HCT116 (cell line): ENCODE measurements at regions not wholly inside any gene's neighbourhood (a gene's known extent, or its start where the extent isn't known, plus 50 kb on each side); places are given as distances from the start of the nearest gene placed in this dataset.

Experiments used
- ATAC-seq: fragments of 200-7000 bp; cut with Tn5 transposase; 2 replicates; pipeline ENCODE4 v1.9.1; 2020; ENCODE audit warnings: mild to moderate bottlenecking, moderate library complexity
- BruUV-seq: library from RNA; stranded (reverse); fragments of 400-500 nt; replicated peaks from 2 replicates; lab custom pipeline; 2021; lab: Mats Ljungman, UMichigan
- CTCF ChIA-PET: fragments of 300-600 bp; sonication (Branson Sonifier 250); formaldehyde crosslinking; loops from one replicate; lab custom pipeline; 2021; ENCODE audit warnings: antibody characterized with exemption; lab: Charles Lee
- POLR2A ChIA-PET: fragments of 300-600, 350-600 bp; sonication (Branson Sonifier 250); formaldehyde crosslinking; loops from one replicate; lab custom pipeline; 2021; ENCODE audit warnings: antibody characterized with exemption; lab: Charles Lee
- RAD21 ChIA-PET, 2 experiments: fragments of 300-600 bp; sonication (Branson Sonifier 250); formaldehyde crosslinking; loops; one replicate each; lab custom pipeline; 2023; ENCODE audit warnings: low total read pairs in 2 of 2; ENCODE audit not compliant: uncharacterized antibody in 2 of 2, unreplicated experiment in 2 of 2, low non-redundant PET in 1 of 2; lab: Charles Lee
- DNase-seq: peaks from one replicate; pipeline ENCODE4 v3.0.0-alpha.2; 2010; ENCODE audit warnings: low read depth, low spot score
- H2AFZ ChIP-seq: fragments of 200-600 bp; shearing (Covaris generic), sonication (generic); 2 replicates; pipeline ENCODE4 v1.6.1; 2017; ENCODE audit warnings: low read depth, mixed run types, mixed read lengths, antibody characterized with exemption, low read length; ENCODE audit not compliant: poor library complexity, severe bottlenecking
- H3K27ac ChIP-seq: 2 replicates; pipeline ENCODE4 v1.5.1; 2012; ENCODE audit warnings: low read depth, low read length
- H3K27me3 ChIP-seq: fragments of 200-600 bp; sonication (generic); 2 replicates; pipeline ENCODE4 v1.6.1; 2016; ENCODE audit warnings: mixed run types, low read length, mixed read lengths; ENCODE audit not compliant: insufficient read depth
- H3K36me3 ChIP-seq, 2 experiments: fragments of 200-500 bp in 1 of 2; fragments of 200-600 bp in 1 of 2; sonication (Bioruptor generic) in 1 of 2; sonication (generic) in 1 of 2; 2 replicates each; pipeline versions ENCODE4 v1.5.1 to v1.6.1; 2014 to 2016; ENCODE audit warnings: low read length in 2 of 2, inconsistent platforms in 1 of 2, mixed read lengths in 1 of 2, mixed run types in 1 of 2; ENCODE audit not compliant: insufficient read depth in 2 of 2, control insufficient read depth in 1 of 2
- H3K4me1 ChIP-seq, 2 experiments: fragments of 200-600 bp in 1 of 2; sonication (generic) in 1 of 2; 2 replicates each; pipeline versions ENCODE4 v1.5.1 to v1.6.1; 2012 to 2017; ENCODE audit warnings: low read length in 2 of 2, inconsistent platforms in 1 of 2, mild to moderate bottlenecking in 1 of 2, mixed read lengths in 1 of 2, mixed run types in 1 of 2, moderate library complexity in 1 of 2; ENCODE audit not compliant: insufficient read depth in 2 of 2, control insufficient read depth in 1 of 2
- H3K4me2 ChIP-seq: fragments of 200-600 bp; sonication (generic); 2 replicates; pipeline ENCODE4 v1.6.1; 2017; ENCODE audit warnings: mixed run types, low read length, mixed read lengths
- H3K4me3 ChIP-seq, 2 experiments: fragments of 200-600 bp in 1 of 2; sonication (generic) in 1 of 2; replicated peaks in 1 of 2; 2 replicates each; pipeline ENCODE4 v1.5.1; 2011 to 2016; ENCODE audit warnings: low read length in 2 of 2, control low read depth in 1 of 2, low read depth in 1 of 2, mild to moderate bottlenecking in 1 of 2, mixed read lengths in 1 of 2, mixed run types in 1 of 2
- H3K79me2 ChIP-seq: fragments of 200-600 bp; sonication (generic); 2 replicates; pipeline ENCODE4 v1.6.1; 2017; ENCODE audit warnings: mild to moderate bottlenecking, mixed run types, low read length, moderate library complexity, mixed read lengths; ENCODE audit not compliant: insufficient read depth
- H3K9ac ChIP-seq: fragments of 200-600 bp; sonication (generic); 2 replicates; pipeline ENCODE4 v1.6.1; 2016; ENCODE audit warnings: low read length, mixed read lengths
- H3K9me2 ChIP-seq: fragments of 200-600 bp; sonication (generic), shearing (Covaris generic); 2 replicates; pipeline ENCODE4 v1.6.1; 2017; ENCODE audit warnings: mixed run types, mild to moderate bottlenecking, moderate library complexity; ENCODE audit not compliant: insufficient read depth
- H3K9me3 ChIP-seq, 2 experiments: fragments of 200-500 bp in 1 of 2; fragments of 200-600 bp in 1 of 2; sonication (Bioruptor generic) in 1 of 2; sonication (generic) in 1 of 2; 2 replicates each; pipeline ENCODE4 v1.6.1; 2014 to 2017; ENCODE audit warnings: low read length in 2 of 2, mixed read lengths in 2 of 2, inconsistent platforms in 1 of 2, low read depth in 1 of 2, mild to moderate bottlenecking in 1 of 2, mixed run types in 1 of 2, moderate library complexity in 1 of 2; ENCODE audit not compliant: control insufficient read depth in 1 of 2, insufficient read depth in 1 of 2
- H4K20me1 ChIP-seq: fragments of 200-600 bp; sonication (generic), shearing (Covaris generic); 2 replicates; pipeline ENCODE4 v1.6.1; 2017; ENCODE audit warnings: mixed run types, mild to moderate bottlenecking, moderate library complexity; ENCODE audit not compliant: insufficient read depth
- CEBPB ChIP-seq: IDR thresholded peaks from 2 replicates; pipeline ENCODE4 v1.6.1; 2012; ENCODE audit warnings: low read depth
- ELF1 ChIP-seq: IDR thresholded peaks from 2 replicates; pipeline ENCODE4 v1.6.1; 2012; ENCODE audit warnings: low read depth, borderline replicate concordance
- EZH2 ChIP-seq: fragments of 200-600 bp; sonication (generic); IDR thresholded peaks from 2 replicates; pipeline ENCODE4 v1.6.1; 2017; ENCODE audit warnings: antibody characterized with exemption, mixed run types
- JUND ChIP-seq: IDR thresholded peaks from 2 replicates; pipeline ENCODE4 v1.6.1; 2012
- SIN3A ChIP-seq: IDR thresholded peaks from 2 replicates; pipeline ENCODE4 v1.6.1; 2012; ENCODE audit warnings: low read depth
- SRF ChIP-seq: IDR thresholded peaks from 2 replicates; pipeline ENCODE4 v1.6.1; 2012; ENCODE audit warnings: low read depth
- ZNF274 ChIP-seq: fragments of 200-500 bp; sonication (Bioruptor generic); IDR thresholded peaks from 2 replicates; pipeline ENCODE4 v1.6.1; 2014; ENCODE audit warnings: mild to moderate bottlenecking, low read depth, low read length, inconsistent platforms
- intact Hi-C: fragments of 100-400 bp; cut with micrococcal nuclease; formaldehyde crosslinking; loops from 2 replicates; pipeline ENCODE4 v1.10.0; 2022
- TF ChIP-seq, protein P1 (sequence below): IDR thresholded peaks from 2 replicates; pipeline ENCODE4 v1.6.1; 2012
- TF ChIP-seq, protein P2 (sequence below): IDR thresholded peaks from 2 replicates; pipeline ENCODE4 v1.6.1; 2012
- TF ChIP-seq, protein P3 (sequence below): IDR thresholded peaks from 2 replicates; pipeline ENCODE4 v1.6.1; 2011; ENCODE audit warnings: mild to moderate bottlenecking, low read length, moderate library complexity; ENCODE audit not compliant: insufficient replicate concordance; ENCODE audit errors: extremely low read depth

DNA sequence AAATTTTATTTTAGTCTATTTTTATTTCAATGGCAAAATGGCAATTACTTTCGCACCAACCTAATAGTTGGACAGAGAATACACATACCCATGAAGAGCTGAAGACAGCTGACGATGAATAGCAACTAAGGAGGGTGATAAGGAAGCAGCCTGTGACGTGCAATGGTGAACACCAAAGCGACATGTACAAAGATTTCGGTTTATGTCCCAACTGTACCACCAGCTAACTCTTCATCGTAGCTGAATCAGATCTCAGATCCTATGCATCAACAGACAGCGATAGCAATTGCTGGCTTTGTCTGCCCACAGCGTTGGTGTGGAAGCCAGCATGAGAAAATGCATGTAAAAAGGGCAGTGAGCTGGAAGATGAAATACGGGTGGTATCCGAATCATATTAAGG lies 130.6 kb upstream of the ANKH start:
- H3K27ac ChIP-seq, result no peak overlapping the region
- H3K27me3 ChIP-seq, result 0 out of 2 replicates have a peak, but pooled peaks cover 5% of the 10 kb centered on the region
- intact Hi-C loops, result loop anchor here (5.0 to 10.0 kb wide), 2 partner anchors 45 to 1017 kb away; no protein-coding TSS in a partner anchor
- no peaks in the 10 kb centered on the region for H3K79me2 ChIP-seq
- ChIA-PET CTCF (interaction anchor here (1.2 to 3.0 kb wide), 5 partner anchors 43 to 318 kb away, joined by 4 to 39 read pairs (median 14); no protein-coding TSS in a partner anchor), RAD21 (no interaction called here), POLR2A (no interaction called here)
- no peaks in the 10 kb centered on the region for H3K36me3 ChIP-seq
- BruUV-seq, result no TSS peak
- H3K4me1 ChIP-seq, result peaks cover 2 to 3% of the 10 kb centered on the region in 2 experiments; a peak in 2 of 4 replicates
- no peaks in the 10 kb centered on the region for H3K9me2 ChIP-seq
- H3K9me3 ChIP-seq, result 0 out of 4 replicates have a peak, but pooled peaks cover 0 to 3% of the 10 kb centered on the region in 2 experiments
- no peak overlapping the region for H3K9ac ChIP-seq
- no peak overlapping the region for H2AFZ ChIP-seq
- no peak for DNase-seq
- H4K20me1 ChIP-seq, result no peaks in the 10 kb centered on the region
- H3K4me2 ChIP-seq, result no peak overlapping the region
- ATAC-seq, result no peak
- H3K4me3 ChIP-seq, result no peak overlapping the region
- TF ChIP-seq SIN3A, result no peak
- TF ChIP-seq ELF1, result no peak
- TF ChIP-seq ZNF274, result no peak
- TF ChIP-seq, protein P1, sequence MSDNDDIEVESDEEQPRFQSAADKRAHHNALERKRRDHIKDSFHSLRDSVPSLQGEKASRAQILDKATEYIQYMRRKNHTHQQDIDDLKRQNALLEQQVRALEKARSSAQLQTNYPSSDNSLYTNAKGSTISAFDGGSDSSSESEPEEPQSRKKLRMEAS, result no peak
- TF ChIP-seq, protein P2, sequence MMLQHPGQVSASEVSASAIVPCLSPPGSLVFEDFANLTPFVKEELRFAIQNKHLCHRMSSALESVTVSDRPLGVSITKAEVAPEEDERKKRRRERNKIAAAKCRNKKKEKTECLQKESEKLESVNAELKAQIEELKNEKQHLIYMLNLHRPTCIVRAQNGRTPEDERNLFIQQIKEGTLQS, result no peak
- TF ChIP-seq SRF, result no peak
- no peak for TF ChIP-seq EZH2
- TF ChIP-seq, protein P3, sequence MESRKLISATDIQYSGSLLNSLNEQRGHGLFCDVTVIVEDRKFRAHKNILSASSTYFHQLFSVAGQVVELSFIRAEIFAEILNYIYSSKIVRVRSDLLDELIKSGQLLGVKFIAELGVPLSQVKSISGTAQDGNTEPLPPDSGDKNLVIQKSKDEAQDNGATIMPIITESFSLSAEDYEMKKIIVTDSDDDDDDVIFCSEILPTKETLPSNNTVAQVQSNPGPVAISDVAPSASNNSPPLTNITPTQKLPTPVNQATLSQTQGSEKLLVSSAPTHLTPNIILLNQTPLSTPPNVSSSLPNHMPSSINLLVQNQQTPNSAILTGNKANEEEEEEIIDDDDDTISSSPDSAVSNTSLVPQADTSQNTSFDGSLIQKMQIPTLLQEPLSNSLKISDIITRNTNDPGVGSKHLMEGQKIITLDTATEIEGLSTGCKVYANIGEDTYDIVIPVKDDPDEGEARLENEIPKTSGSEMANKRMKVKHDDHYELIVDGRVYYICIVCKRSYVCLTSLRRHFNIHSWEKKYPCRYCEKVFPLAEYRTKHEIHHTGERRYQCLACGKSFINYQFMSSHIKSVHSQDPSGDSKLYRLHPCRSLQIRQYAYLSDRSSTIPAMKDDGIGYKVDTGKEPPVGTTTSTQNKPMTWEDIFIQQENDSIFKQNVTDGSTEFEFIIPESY, result no peak
- TF ChIP-seq JUND, result no peak
- no peak for TF ChIP-seq CEBPB
